Activated CD4-positive, CD25-positive, alpha-beta regulatory T cell treated with anti-CD3 and anti-CD28 coated beads, Interleukin-2, amount 50 U/mL, for 24 hours (primary cell): ENCODE measurements at regions not wholly inside any gene's neighbourhood (a gene's known extent, or its start where the extent isn't known, plus 50 kb on each side); places are given as distances from the start of the nearest gene placed in this dataset.

Experiments used
- ATAC-seq, 2 donors: fragments of 150-1000 bp; cut with Tn5 transposase; one replicate each; pipeline ENCODE4 v1.10.0; 2021; ENCODE audit warnings: mild to moderate bottlenecking in 1 of 2, moderate library complexity in 1 of 2

DNA sequence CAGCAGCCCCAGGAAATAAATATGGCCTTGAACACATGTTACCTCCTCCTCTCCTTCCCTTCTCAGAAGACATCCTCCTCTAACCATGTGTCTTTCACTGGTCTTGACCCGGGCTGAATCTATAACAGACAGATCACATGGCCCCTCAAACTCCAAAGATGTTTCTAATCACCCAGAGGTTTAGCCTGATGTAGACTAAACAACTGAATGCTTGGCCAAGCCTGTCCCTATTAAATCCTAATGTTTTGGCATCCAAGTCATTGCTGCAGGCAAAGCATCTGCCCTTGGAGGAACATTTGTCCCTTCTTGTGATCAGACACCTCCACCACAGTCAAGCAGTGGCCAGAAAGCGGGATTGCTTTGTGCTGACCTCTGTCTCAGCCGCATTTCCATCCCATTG, 65.5 kb downstream of the ANKRD60 start:
- ATAC-seq, result no peak

DNA sequence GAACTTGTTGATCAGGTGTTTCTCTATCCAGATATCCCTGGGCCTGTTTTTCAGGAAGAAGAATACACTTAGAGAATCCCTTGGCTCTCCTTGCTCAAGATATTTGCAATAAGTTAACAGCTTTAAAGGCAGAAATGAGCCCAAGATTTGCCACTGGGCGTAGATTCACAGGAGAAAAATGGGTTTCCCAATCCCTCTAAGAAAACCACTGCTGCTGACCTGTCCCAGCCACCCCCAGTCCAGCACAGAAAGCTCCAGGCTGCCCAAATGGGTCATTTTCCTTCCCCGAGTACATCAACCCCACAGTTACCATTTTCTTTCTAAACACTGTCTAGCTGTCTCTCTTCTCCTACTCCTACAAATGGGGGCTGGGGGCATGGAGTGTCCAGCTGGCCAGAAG, 67.3 kb downstream of the ANKRD60 start:
- no peak for ATAC-seq

DNA sequence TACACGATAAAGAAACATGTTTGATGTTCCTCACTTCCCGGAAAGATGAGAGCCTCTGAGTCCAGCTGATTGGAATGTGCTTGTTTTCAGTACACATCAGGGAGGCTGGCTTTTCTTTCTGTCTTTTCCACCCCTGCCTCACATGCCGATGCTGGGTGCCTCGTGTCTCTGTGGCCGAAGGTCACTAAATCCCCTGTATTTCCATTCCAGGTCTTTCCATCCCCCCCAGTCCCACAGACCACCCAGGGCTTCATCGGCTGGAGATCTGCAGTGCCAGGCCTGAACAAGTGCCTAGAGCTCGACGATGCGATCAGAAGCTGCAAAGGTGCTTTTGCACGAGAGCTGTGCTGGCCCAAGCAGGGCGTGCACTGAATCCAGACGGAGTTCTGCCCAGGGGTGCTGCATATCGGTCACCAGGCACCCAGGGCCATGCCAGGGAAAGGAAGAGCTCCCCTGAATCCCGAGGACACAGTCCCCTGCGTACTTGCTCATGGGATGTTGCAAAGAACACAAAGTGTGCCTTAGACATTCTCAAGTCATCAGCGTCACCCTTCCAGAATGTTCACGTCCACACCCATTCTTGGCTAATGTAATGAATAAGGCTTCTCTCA, 67.9 kb downstream of the ANKRD60 start:
- ATAC-seq, result no peak

DNA sequence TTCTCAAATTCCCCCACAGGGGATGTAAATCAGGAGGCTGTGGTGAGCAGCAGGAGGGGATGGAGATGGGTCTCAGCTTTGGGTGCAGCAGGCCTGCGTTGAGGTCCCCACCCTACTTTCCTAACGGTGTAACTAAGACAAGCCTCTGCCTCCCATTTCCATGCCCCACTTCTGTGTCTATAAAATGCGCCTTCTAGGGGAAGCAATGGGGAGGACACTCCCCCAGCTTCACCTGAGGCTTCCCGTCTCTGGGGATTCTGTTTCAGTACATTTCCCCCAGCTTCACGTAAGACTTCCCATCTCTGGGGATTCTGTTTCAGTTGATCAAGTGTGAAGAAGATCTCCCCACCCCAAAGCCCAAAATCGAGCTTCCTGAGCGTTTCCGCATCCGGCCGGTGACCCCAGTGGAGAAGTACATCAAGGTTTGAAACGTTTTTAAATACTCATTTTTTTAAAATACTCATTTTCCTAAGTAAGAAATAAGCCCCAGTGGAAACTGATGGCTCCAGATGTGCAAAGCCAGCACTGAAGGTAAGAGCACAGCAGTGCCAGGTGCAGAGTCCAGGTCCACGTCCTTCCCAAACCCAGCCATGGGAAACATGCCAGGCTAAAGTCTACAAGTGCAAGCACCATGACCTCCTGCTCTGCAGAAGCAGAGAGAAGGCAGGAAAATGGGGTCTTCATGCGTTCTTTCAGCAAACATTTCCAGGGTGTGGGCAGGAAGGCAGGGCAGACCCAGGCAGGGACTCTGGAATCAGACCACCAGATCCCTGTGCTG, 73.1 kb downstream of the ANKRD60 start:
- ATAC-seq, result no peak

DNA sequence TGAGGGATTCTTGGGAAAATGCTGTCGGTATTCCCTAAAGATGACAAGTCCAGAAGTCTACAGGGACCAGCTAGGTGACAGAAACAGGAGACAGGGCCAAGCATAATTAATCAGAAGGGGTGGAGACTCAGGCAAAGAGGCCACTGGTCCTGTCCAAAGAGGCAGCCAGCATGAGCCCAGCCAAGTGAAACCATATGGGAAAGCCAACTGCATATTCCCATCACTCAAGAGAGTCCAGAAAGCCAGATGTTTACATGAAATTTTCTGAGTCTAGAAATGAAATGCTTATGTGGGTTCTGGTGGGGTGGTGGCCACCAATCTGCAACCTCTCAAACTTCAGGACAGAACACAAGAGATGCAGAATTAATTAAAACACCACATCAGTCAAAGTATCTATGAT, 74.3 kb downstream of the ANKRD60 start:
- no peak for ATAC-seq

DNA sequence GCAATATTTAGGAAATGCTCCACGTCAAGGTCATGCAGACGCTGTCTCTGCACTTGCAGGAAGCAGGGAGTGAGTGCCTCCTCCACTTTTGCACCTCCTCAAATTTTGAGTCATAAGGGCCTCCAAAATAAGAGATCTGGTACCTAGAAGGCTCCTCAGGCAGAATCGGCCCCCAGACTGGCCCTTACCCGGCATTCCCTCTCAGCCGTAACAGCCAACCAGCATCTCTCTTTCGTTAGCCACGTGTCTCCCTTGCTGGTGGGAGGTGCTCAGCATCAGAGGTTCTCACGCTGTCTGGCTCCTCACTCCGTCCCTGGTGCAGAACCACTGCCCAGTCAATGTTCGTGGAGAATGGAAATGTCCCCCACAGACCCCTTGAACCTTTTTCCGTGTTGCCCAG, 75.3 kb downstream of the ANKRD60 start:
- no peak for ATAC-seq

DNA sequence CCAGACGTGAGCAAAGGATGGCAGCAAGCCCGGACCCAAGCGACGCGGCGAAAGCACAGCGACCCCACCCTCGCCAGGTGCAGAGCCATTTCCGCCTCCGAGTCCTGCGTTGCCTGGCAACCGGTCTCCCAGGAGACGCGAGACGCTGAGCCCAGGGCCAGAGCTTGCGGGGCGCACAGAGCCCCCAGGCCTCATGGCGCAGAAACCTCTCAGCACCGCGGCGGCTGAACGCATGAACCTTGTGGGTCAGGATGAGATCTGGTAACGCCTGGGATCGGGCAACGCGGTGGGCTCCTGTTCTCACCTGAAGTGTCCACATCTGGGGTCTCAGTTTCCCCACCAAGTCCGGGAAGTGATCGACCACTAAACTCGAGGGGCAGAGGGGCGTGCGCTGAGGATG, 77.7 kb downstream of the ANKRD60 start:
- no peak for ATAC-seq

DNA sequence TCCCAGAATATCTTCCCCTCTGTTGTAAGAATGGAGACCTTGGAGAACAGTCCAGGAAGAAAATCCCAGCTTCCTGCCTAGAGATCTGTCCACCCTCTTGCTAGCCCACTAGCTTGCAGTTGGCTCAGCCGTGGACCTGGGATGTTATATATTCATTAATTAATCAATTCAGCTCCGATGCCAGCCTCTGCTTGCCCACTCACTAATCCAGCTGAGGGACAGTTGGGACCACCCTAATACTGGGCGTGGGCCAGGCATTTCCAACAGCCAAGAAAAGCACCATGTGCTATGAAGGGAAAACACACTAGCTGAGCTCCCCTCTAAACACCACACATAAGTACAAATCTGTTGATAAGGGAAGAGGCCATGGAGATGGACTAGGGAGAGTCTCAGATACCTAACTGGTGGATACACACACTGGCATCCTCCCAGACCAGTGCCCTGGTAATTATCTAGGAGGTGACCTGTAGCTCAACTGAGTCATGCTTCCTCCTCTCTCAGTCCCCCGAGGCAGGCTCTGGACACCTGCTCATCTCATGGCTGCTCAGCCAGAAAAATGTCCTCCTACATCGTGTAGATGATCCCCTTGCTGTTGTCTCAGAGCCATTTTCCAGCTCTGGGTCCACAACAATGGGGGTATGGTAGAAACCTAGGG, 78.9 kb downstream of the ANKRD60 start:
- no peak for ATAC-seq

DNA sequence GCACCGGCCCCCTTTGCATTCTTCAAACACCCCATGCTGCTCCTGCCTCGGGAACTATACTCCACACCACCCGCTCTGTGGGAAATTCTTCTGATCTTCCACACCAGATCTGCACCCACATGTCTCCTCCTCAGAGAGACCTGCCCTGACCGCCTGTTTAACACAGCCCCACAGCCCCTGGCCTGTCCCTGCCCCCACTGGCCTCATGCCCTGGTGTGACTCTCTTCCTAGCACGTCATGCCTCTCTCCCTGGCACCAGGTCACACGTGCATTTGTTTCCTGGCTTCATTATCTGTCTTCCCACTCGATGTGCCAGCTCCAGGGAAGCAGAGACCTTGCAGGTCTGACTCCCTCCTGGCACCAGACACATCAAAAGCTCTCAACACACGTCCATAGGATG, 79.6 kb downstream of the ANKRD60 start:
- no peak for ATAC-seq

DNA sequence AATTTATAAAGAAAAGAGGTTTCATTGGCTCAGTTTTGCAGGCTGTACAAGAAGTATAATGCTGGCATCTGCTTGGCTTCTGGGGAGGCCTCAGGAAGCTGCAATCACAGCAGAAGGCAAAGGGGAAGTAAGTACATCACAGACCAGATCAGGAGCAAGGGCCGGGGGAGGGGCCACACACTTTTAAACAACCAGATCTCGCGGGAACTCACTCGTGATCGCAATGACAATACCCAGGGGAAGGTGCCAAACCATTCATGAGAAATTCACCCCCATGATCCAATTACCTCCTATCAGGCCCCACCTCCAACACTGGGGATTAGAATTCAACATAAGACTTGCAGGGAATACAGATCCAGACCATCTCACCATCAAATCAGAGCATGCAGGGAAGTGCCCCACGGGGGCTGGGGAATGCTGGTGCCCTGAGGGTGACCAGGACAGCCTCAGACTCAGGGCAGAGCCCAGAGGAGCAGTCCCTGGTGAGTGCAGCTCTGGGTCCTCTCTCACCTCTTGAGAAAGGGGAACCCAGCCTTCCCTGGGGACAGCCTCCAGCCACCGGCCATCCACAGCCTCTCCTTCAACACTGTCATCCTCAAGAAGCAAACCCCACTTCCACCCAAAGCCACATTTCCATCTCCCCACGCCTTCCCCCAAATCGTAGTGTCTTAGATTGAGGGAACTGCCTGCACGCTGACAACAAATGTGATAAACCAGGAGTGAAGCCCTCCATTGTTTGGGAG, 80.7 kb downstream of the ANKRD60 start:
- ATAC-seq, result no peak

DNA sequence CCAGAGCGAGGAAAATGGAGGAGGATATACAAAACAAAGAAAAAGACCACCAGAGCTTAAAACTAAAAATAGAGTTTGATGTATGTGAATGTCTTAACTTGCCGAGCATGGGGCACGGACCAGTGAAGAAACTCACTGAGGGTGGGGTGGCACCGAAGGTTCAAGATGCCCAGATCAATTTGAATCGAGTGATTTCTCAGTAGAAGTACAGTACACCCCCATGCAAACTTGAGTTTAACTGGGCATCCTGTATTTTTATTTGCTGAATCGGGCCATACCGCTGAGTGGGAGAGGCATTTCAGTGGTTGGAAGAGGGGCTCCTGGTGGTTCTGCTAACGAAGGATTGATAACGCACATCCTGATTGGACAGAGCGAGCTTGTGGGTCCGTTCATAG, 81.7 kb downstream of the ANKRD60 start:
- no peak for ATAC-seq

DNA sequence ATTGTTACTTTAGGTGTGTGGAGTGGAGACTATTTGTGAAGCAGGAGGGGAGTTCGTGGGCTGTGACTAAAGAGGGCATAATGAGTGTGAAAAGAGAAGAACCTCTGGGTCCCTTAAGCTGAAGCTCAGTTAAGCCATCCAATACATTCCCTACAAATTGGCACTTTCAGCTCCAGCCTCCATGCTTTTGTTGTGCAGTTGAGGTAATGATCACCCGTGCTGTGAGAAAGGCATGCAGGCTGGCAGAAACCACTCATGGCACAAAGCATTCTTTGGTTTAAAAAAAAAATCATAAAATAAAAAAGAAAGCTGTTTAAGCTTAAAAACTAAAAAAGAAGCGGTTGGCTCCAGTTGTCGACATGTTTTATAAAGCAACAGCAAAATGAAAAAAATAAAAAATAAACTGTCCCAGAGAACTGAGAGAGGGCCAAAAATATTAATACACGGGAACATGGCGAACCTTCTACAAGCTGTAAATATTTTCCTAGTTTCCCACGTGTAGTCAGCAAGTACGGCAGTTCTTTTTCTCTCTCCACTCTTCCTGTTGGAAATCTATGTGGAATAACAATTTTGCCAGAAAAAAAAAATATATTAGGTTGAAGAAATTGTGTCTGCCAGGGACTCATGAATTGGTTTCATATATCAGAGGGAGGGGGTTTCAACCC, 82.2 kb downstream of the ANKRD60 start:
- ATAC-seq, result no peak

DNA sequence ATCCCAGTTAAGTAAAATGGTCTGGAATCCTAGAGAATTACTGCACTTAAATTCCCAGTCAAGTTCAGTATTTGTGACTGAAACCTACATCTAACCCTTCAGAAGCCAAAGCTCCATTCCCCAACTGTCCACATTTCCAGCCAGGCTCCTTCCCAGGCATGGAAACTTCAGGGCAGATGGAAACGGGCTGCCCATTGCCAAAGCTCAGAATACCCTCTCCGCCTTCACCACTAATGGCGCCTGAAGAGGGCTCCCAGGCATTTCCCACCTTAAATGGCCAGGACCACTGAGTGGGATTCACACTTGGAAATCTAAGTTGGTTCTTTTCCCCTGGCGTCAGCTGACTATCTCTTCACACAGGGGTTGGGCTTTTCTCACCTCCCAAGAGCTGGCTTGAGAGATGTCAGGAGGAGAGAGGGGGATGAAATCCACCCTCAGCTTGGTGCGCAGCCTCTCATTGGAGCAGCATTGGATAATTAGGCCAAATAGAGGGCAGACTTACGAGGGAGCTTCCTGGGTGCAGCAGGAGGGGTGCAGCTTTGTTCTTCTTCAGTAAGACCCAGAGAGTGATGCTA, 82.9 kb downstream of the ANKRD60 start:
- no peak for ATAC-seq

DNA sequence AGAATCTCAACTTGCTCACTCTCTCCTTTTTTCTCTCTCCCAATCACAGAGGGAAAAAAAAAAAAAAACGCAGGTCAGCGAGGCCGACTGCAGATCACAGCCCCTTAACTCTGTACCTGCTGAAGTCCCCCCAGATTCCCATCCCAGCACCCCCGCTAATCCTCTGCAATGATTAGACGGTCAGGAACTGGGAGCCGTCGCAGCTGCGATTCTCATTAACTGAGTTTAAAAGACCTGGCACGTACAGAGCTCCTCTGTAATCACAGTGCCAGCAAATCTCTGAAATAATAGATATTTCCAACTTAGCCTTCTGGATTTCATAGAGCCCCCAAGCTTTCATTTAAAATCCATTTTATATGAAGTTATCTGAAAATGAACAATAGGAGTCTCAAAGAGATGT, 84.4 kb downstream of the ANKRD60 start:
- ATAC-seq, result no peak

DNA sequence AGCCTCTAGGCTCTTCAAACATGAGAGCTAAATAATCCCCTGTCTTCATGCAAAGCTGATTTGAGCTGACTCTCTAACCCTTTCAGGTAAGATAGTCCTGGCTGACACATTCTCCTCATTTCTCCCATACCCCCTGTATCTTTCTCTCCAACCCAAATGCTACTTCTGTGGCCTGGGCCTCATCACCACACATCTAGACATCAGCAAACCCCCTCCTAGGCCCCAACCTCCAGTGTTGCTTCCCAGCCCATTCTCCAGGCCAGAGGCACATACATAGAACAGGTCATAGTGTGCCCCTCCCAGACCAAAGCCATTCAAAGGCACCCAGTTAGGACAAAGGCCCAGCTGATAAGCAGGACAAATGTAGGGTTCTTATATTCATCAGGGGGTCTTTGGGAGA, 84.9 kb downstream of the ANKRD60 start:
- no peak for ATAC-seq

DNA sequence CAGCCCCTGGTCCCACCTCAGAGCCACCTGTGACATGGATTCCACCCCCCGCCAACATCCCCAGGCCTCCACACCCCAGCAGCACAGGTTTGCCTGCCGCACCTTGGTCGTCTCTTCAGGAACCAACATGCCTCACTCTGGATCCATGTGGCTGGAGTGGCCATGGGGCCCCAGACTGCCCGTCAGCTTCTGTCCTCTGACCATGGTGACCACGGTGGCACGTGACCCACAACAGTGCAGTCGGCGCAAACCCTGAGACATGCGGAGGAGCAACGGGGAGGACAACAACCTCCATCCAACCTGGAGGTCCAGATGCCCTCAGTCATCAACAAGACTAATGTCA, 85.6 kb downstream of the ANKRD60 start:
- no peak for ATAC-seq

DNA sequence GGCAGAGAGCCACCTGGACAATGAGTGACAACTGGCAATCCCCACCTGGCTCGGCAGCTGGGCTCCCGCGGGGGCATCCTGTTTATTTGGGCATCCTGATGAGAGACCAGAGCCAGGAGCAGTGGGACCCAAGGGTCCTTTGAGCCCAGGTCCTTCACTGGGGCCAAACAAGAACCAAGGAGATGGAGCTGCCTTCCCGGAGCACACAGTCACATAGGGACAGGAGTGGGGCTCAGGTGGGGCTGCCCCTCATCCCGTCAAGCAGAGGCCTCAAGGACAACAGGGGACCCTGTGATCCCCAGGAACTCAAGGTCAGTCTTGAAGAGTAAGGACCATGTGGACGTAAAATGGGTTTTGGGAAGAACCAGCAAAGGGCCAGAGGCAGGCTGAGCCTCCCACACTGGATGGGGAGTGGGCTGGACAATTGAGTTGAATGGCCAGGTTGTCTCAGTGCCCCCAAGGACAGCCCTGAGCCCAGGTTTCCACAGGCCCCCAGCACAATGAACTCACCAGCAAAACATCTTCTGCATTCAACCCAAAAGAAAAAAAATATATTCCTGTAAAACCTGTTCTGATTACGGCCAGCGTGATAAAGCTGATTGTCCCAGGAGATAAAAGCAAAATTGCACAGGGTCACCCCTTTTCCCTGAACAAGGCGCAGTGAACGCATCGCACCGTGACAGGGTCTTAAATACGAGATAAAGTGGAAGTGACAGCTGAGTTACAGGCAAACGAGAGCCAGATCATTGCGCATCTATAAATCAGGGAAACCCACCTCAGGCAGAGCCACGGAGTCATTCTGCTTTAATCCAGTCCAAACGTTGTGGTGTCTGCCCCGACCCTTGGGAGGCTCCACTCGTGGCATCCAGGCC, 86.2 kb downstream of the ANKRD60 start:
- no peak for ATAC-seq

DNA sequence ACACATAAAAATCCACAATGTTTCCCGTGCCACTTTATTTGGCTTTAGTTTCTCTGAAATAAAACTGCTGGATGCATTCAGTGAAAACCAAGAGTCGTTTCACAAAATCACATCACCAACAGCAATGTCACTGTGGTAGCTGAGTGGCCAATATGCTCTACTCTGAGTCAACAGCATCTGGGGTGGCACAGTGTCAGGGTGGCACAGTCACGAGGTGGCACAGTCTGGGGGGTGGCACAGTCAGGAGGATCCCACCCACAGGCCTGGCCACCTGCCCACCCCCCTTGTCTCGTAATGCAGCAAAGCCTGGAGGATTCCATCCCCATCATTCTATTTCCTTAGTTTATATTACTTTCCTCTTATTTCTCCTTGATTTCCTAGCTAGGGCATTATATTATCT, 87.0 kb downstream of the ANKRD60 start:
- ATAC-seq, result no peak

DNA sequence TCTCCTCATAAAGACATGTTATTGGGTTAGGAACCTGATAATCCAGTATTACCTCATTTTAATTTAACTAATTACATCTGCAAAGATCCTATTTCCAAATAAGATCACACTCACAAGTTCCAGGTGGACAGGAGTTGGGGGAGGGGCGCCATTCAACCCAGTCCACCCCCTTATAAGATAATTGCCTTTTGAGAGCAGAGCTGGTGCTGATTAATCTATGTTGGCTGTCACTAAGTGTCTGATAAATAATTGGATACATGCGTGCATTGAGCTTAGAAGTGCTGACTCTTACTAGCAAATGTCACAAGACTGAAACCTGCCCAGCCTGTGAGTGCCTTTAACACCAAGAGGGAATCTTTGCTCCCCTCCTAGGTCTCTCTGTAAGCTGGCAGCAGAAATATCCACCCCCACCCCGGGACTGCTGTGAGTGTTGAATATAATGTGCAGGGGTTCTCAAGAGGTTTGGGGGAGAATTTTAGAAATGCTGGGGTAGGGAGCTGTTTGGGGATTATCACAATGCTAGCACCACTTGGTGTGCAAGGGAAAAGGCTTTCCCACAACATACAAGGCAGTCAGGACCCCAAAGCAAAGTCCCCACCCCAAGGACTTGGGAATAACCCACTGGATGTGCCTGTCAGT, 87.5 kb downstream of the ANKRD60 start:
- ATAC-seq, result no peak

DNA sequence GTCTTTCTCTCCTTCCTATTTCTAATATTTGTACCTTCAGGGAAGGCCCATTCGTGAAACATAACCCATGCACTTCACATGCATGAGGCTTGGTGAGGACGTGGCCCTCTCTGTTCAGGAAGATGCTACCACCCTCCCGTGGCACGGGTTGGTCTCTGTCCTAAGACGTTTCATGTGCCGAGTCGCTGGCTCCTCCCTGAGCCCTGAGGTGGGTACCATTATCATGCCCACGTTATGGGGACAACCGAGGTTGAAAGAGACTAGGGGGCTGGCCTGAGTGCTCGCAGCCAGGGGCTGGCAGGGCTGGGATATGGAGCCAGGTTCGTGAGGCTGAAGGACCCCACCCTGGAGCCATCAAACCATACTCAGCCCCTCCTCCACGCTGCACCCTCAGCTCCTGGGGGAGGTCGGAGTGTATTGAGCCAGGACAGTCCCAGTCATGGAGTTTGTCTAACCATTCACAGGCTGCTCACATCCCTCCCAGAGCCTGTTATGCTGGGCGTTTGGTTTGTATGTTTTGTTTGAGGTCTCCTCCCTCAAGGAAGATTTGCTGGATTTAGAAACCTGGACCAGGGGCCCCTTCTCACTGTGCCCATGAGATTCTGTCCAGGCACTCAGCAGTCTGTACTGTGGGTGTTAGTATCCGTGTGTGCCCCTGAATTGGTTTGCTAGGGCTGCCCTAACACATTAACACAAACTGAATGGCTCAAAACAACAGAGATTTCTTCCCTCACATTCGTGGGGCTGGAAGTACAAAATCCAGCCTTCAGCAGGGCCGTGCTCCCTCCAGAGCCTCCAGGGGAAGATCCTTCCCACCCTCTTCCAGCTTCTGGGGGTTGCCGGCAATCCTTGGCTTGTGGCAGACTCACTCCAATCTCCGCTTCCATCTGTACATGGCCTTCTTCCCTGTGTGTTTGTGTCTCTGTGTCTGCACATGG, 88.3 kb downstream of the ANKRD60 start:
- no peak for ATAC-seq
